Lung (tissue), 11 donors: ENCODE measurements at regions not wholly inside any gene's neighbourhood (a gene's known extent, or its start where the extent isn't known, plus 50 kb on each side); places are given as distances from the start of the nearest gene placed in this dataset.

Experiments used
- ATAC-seq: fragments of 200-7000 bp; cut with Tn5 transposase; one replicate; pipeline ENCODE4 v1.9.1; 2020; ENCODE audit warnings: moderate number of reproducible peaks; ENCODE audit not compliant: insufficient read depth, low FRiP score
- DNase-seq, 3 donors: peaks; one replicate each; pipeline ENCODE4 v3.0.0-alpha.2; 2013 to 2017
- H3K27ac ChIP-seq, 2 donors: one replicate each; pipeline ENCODE4 v1.5.1; 2013; ENCODE audit warnings: mild to moderate bottlenecking in 2 of 2, moderate library complexity in 2 of 2, control low read depth in 1 of 2, inconsistent platforms in 1 of 2, low read depth in 1 of 2, low read length in 1 of 2
- H3K27me3 ChIP-seq, 3 donors: one replicate each; pipeline ENCODE4 v1.5.1; 2013; ENCODE audit warnings: low read length in 2 of 3; ENCODE audit not compliant: control insufficient read depth in 3 of 3, insufficient read depth in 3 of 3
- H3K36me3 ChIP-seq, 4 donors: one replicate each; pipeline ENCODE4 v1.5.1; 2013; ENCODE audit warnings: low read length in 4 of 4, mild to moderate bottlenecking in 1 of 4, moderate library complexity in 1 of 4; ENCODE audit not compliant: control insufficient read depth in 4 of 4, insufficient read depth in 4 of 4
- H3K4me1 ChIP-seq, 5 donors: one replicate each; pipeline ENCODE4 v1.5.1; 2013; ENCODE audit warnings: low read length in 5 of 5, mild to moderate bottlenecking in 2 of 5, moderate library complexity in 1 of 5; ENCODE audit not compliant: control insufficient read depth in 5 of 5, insufficient read depth in 5 of 5
- H3K4me3 ChIP-seq: one replicate; pipeline ENCODE4 v1.5.1; 2013; ENCODE audit warnings: mild to moderate bottlenecking, control low read depth, moderate library complexity
- H3K9ac ChIP-seq, 2 donors: one replicate each; pipeline ENCODE4 v1.5.1; 2013; ENCODE audit warnings: low read length in 2 of 2, control low read depth in 1 of 2; ENCODE audit not compliant: insufficient read depth in 1 of 2
- H3K9me3 ChIP-seq, 4 donors: one replicate each; pipeline ENCODE4 v1.5.1; 2013; ENCODE audit warnings: low read length in 3 of 4, mild to moderate bottlenecking in 1 of 4, moderate library complexity in 1 of 4; ENCODE audit not compliant: control insufficient read depth in 4 of 4, insufficient read depth in 3 of 4
- WGBS, 2 donors: extraction: QIAGEN DNeasy Blood & Tissue Kit; methylation state at CpG; one replicate each; pipeline ENCODE4 v1.1.7; 2013; 5-methylcytosine and 5-hydroxymethylcytosine counted together
- TF ChIP-seq, protein P1 (sequence below): IDR thresholded peaks from 2 replicates; pipeline ENCODE4 v1.5.1; 2012; ENCODE audit warnings: mild to moderate bottlenecking; ENCODE audit errors: control extremely low read depth, extremely low read depth
- donor health status: control.
- donor health status: control.
- donor health status: Bipolar disorder and iron deficiency.
- donor health status: healthy.
- donor health status: DM: yes; HTN: yes; CAD: no.

DNA sequence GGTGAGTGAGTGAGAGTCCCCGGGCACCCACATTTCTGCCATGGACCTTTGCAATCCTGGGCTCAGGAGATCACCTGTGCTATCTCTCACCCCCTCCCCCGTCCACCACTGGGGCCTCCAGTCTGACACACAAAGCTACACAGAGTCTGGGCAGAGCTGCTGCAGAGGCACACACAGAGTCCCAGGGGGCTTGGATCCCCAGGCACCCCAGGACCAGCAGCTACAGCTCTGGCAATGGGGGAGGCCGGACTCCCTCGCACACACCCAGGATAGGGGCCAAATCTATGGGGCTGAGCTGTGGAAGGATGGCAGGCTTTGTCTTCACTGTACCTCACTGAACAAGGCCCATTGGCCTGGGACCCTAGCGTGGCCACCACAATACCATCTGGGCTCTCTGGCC, 328.8 kb downstream of the MAN2A1 start:
- 92 to 95% methylated on average over 5 of the region's 5 CpGs for WGBS, 2 donors
- no peaks in the 10 kb centered on the region for H3K36me3 ChIP-seq
- TF ChIP-seq, protein P1, sequence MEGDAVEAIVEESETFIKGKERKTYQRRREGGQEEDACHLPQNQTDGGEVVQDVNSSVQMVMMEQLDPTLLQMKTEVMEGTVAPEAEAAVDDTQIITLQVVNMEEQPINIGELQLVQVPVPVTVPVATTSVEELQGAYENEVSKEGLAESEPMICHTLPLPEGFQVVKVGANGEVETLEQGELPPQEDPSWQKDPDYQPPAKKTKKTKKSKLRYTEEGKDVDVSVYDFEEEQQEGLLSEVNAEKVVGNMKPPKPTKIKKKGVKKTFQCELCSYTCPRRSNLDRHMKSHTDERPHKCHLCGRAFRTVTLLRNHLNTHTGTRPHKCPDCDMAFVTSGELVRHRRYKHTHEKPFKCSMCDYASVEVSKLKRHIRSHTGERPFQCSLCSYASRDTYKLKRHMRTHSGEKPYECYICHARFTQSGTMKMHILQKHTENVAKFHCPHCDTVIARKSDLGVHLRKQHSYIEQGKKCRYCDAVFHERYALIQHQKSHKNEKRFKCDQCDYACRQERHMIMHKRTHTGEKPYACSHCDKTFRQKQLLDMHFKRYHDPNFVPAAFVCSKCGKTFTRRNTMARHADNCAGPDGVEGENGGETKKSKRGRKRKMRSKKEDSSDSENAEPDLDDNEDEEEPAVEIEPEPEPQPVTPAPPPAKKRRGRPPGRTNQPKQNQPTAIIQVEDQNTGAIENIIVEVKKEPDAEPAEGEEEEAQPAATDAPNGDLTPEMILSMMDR, result no peak
- H3K9me3 ChIP-seq, result peaks cover 0 to 1% (median 0%) of the 10 kb centered on the region in 4 donors
- H3K4me1 ChIP-seq, result no peaks in the 10 kb centered on the region
- H3K27ac ChIP-seq, result no peak overlapping the region
- H3K9ac ChIP-seq, result no peak overlapping the region
- no peaks in the 10 kb centered on the region for H3K27me3 ChIP-seq
- DNase-seq (no peak), ATAC-seq (no peak)
- H3K4me3 ChIP-seq, result no peak overlapping the region

DNA sequence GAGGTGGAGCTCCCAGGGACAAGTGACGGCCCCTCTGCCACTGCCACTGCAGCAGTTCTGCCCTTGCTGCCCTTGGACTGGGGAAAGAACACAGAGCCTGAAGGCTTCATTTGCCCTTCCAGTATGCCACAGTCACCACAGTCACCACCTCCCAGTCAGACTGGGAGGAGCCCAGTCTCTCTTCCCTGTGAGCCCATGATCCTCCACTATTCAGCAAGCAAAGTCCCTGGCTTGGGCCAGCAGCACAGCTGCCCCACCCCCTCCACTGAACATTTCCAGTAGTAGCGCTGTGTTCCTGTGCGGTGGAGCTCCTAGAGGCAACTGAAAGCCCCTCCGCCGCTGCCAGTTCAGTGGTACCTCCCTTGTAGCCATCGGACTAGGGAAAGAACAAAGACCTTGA, 329.4 kb downstream of the MAN2A1 start:
- no peak for DNase-seq
- WGBS, 2 donors, result 94 to 100% methylated on average over 6 of the region's 6 CpGs
- Histone ChIP-seq H3K9me3 (peaks cover 0 to 1% (median 0%) of the 10 kb centered on the region in 4 donors), H3K4me3 (no peak overlapping the region), H3K27ac (no peak overlapping the region), H3K4me1 (no peaks in the 10 kb centered on the region), H3K36me3 (no peaks in the 10 kb centered on the region), H3K9ac (no peak overlapping the region), H3K27me3 (peaks cover 0 to 3% (median 0%) of the 10 kb centered on the region in 3 donors)
- TF ChIP-seq, protein P1, result no peak
- ATAC-seq, result no peak

DNA sequence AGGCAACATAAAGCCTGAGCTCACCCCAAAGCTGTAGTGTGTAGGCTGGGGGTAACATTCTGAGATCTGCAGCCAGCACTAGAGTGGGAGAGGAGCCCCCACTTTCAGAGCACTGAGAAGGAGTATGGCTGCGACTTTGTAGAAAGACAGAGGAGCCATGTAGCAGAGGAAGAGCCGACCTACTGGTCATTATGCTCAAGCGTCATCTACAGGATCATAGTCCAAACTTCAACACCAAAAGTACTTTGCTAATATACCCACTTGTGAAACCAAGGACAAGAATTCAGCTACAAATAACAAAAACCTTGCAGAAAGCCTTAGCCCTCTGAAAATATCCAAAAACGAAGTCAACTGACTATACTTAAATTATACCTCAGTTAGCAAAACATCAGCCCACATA, 330.1 kb downstream of the MAN2A1 start:
- Histone ChIP-seq H3K27ac (no peak overlapping the region), H3K36me3 (no peaks in the 10 kb centered on the region), H3K9ac (no peak overlapping the region), H3K9me3 (peaks cover 0 to 1% (median 0%) of the 10 kb centered on the region in 4 donors), H3K4me1 (no peaks in the 10 kb centered on the region), H3K27me3 (peaks cover 0 to 3% (median 0%) of the 10 kb centered on the region in 3 donors), H3K4me3 (no peak overlapping the region)
- WGBS, 2 donors, result 88 to 94% methylated on average over 4 of the region's 4 CpGs
- TF ChIP-seq, protein P1, result no peak
- ATAC-seq (no peak), DNase-seq (no peak)

DNA sequence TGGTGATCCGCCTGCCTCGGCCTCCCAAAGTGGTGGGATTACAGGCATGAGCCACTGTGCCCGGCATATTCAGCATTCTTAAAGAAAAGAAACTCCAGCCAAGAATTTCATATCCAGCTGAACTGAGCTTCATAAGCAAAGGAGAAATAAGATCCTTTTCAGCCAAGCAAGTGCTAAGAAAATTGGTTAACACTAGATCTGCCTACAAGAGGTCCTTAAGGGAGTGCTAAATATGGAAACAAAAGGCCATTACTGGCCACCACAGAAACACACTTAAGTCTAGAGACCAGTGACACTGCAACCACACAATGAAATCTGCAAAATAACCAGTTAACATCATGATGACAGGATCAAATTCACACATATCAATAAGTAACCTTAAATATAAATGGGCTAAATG, 331.5 kb downstream of the MAN2A1 start:
- Histone ChIP-seq H3K4me3 (no peak overlapping the region), H3K27ac (no peak overlapping the region), H3K4me1 (no peaks in the 10 kb centered on the region), H3K27me3 (peaks cover 0 to 3% (median 0%) of the 10 kb centered on the region in 3 donors), H3K36me3 (no peaks in the 10 kb centered on the region), H3K9me3 (peaks cover 0 to 1% (median 0%) of the 10 kb centered on the region in 4 donors), H3K9ac (no peak overlapping the region)
- 90 to 92% methylated on average over 3 of the region's 3 CpGs for WGBS, 2 donors
- TF ChIP-seq, protein P1, result no peak
- no peak for DNase-seq
- ATAC-seq, result no peak
